PC-9 (cell line): ENCODE measurements at regions not wholly inside any gene's neighbourhood (a gene's known extent, or its start where the extent isn't known, plus 50 kb on each side); places are given as distances from the start of the nearest gene placed in this dataset.

ENCODE experiments used
- BruUV-seq: library from RNA; stranded (reverse); fragments of 400-500 nt; replicated peaks from 2 replicates; lab custom pipeline; 2021; lab: Mats Ljungman, UMichigan
- CTCF ChIA-PET: fragments of 300-600 bp; sonication (Branson Sonifier 250); formaldehyde crosslinking; loops from one replicate; lab custom pipeline; 2022; ENCODE audit warnings: antibody characterized with exemption; lab: Charles Lee
- POLR2A ChIA-PET: fragments of 300-600 bp; sonication (Branson Sonifier 250); formaldehyde crosslinking; loops from one replicate; lab custom pipeline; 2022; ENCODE audit warnings: antibody characterized with exemption; ENCODE audit not compliant: unreplicated experiment; lab: Charles Lee
- DNase-seq, 2 experiments: peaks; one replicate each; pipeline versions ENCODE4 v3.0.0 to v3.0.0-alpha.2; 2015 to 2022; ENCODE audit warnings: mixed read lengths in 1 of 2
- H2AFZ ChIP-seq: fragments of 200-600 bp; sonication (generic); 2 replicates; pipeline ENCODE4 v1.8.1; 2017; ENCODE audit warnings: antibody characterized with exemption
- H3F3A ChIP-seq: fragments of 200-600 bp; sonication (generic); 2 replicates; pipeline ENCODE4 v1.8.1; 2017; ENCODE audit warnings: antibody characterized with exemption, mild to moderate bottlenecking, low read depth; ENCODE audit not compliant: insufficient read depth
- H3K27ac ChIP-seq: fragments of 200-600 bp; sonication (generic); 2 replicates; pipeline ENCODE4 v1.6.1; 2016; ENCODE audit warnings: mixed run types
- H3K27me3 ChIP-seq: fragments of 200-600 bp; sonication (generic); 2 replicates; pipeline ENCODE4 v1.6.1; 2016; ENCODE audit warnings: low read depth, mixed run types; ENCODE audit not compliant: insufficient read depth
- H3K36me3 ChIP-seq: fragments of 200-600 bp; sonication (generic); 2 replicates; pipeline ENCODE4 v1.6.1; 2016; ENCODE audit warnings: low read depth, mixed run types
- H3K4me1 ChIP-seq: fragments of 200-600 bp; sonication (generic); replicated peaks from 2 replicates; pipeline ENCODE4 v1.6.1; 2016; ENCODE audit warnings: mixed run types; ENCODE audit not compliant: insufficient read depth
- H3K4me2 ChIP-seq: fragments of 200-600 bp; sonication (generic); 2 replicates; pipeline ENCODE4 v1.6.1; 2017; ENCODE audit warnings: mixed run types
- H3K4me3 ChIP-seq: fragments of 200-600 bp; sonication (generic); 2 replicates; pipeline ENCODE4 v1.6.1; 2016; ENCODE audit warnings: mixed run types
- H3K79me2 ChIP-seq: fragments of 200-600 bp; sonication (generic); 2 replicates; pipeline ENCODE4 v1.6.1; 2017; ENCODE audit warnings: low read depth, mixed run types
- H3K9me2 ChIP-seq: fragments of 200-600 bp; sonication (generic); 2 replicates; pipeline ENCODE4 v1.8.1; 2017; ENCODE audit warnings: mild to moderate bottlenecking; ENCODE audit not compliant: insufficient read depth
- H3K9me3 ChIP-seq: fragments of 200-600 bp; sonication (generic); 2 replicates; pipeline ENCODE4 v1.8.1; 2016; ENCODE audit warnings: low read depth; ENCODE audit not compliant: insufficient read depth
- H4K20me1 ChIP-seq: fragments of 200-600 bp; sonication (generic); 2 replicates; pipeline ENCODE4 v1.8.1; 2017; ENCODE audit not compliant: insufficient read depth
- EZH2 ChIP-seq: fragments of 200-600 bp; sonication (generic); IDR thresholded peaks from 2 replicates; pipeline ENCODE4 v1.8.0; 2017; ENCODE audit warnings: antibody characterized with exemption, low read depth
- intact Hi-C: fragments of 100-400 bp; cut with micrococcal nuclease; formaldehyde crosslinking; loops from one replicate; pipeline ENCODE4 v1.10.0; 2022; ENCODE audit not compliant: unreplicated experiment
- TF ChIP-seq, protein P1 (sequence below): fragments of 200-600 bp; sonication (generic); conservative IDR thresholded peaks from 2 replicates; pipeline ENCODE4 v1.6.1; 2017; ENCODE audit warnings: mixed run types, antibody characterized with exemption, mild to moderate bottlenecking, moderate library complexity

GRCh38 chr1:212189352-212189738 is 95.9 kb upstream of the PPP2R5A start:
- no peak overlapping the region for H3K4me3 ChIP-seq
- TF ChIP-seq EZH2: no peak
- TF ChIP-seq, protein P1, sequence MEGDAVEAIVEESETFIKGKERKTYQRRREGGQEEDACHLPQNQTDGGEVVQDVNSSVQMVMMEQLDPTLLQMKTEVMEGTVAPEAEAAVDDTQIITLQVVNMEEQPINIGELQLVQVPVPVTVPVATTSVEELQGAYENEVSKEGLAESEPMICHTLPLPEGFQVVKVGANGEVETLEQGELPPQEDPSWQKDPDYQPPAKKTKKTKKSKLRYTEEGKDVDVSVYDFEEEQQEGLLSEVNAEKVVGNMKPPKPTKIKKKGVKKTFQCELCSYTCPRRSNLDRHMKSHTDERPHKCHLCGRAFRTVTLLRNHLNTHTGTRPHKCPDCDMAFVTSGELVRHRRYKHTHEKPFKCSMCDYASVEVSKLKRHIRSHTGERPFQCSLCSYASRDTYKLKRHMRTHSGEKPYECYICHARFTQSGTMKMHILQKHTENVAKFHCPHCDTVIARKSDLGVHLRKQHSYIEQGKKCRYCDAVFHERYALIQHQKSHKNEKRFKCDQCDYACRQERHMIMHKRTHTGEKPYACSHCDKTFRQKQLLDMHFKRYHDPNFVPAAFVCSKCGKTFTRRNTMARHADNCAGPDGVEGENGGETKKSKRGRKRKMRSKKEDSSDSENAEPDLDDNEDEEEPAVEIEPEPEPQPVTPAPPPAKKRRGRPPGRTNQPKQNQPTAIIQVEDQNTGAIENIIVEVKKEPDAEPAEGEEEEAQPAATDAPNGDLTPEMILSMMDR: no peak
- CTCF ChIA-PET: no interaction called here
- H3K27me3 ChIP-seq: no peaks in the 10 kb centered on the region
- intact Hi-C loops: loop anchor here (10.0 kb wide), 1 partner anchor 95 kb away; the partner anchor contains the start of gene PPP2R5A
- no peak overlapping the region for H3K4me2 ChIP-seq
- H4K20me1 ChIP-seq: no peaks in the 10 kb centered on the region
- BruUV-seq: no TSS peak
- H3K4me1 ChIP-seq: no peaks in the 10 kb centered on the region
- no peaks in the 10 kb centered on the region for H3K79me2 ChIP-seq
- H3K9me2 ChIP-seq: no peaks in the 10 kb centered on the region
- H3K36me3 ChIP-seq: no peaks in the 10 kb centered on the region
- H3F3A ChIP-seq: no peaks in the 10 kb centered on the region
- no peak for DNase-seq
- POLR2A ChIA-PET: interaction anchor here (0.6 kb wide), 1 partner anchor 122 kb away, joined by 3 read pairs; no protein-coding TSS in a partner anchor
- no peak overlapping the region for H2AFZ ChIP-seq
- H3K9me3 ChIP-seq: no peaks in the 10 kb centered on the region
- H3K27ac ChIP-seq: no peak overlapping the region

DNA sequence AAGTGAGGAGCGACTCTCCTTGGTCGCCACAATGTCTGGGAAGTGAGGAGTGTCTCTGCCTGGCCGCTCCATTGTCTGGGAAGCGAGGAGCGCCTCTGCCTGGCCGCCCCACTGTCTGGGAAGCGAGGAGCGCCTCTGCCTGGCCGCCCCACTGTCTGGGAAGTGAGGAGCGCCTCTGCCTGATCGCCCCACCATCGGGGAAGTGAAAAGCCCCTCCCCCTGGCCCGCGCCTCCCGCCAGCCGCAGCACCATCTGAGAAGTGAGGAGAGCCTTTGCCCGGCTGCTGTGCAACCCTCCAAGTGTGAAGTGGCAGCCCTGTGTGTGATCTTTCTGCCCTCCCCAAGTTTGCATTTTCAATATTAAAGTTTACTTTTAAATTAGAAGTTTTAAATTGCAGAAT is 95.0 kb upstream of the PPP2R5A start:
- Histone ChIP-seq H2AFZ (no peak overlapping the region), H3K27ac (no peak overlapping the region), H3K4me3 (no peak overlapping the region), H3K9me2 (no peaks in the 10 kb centered on the region), H3K27me3 (no peaks in the 10 kb centered on the region), H3K36me3 (no peaks in the 10 kb centered on the region), H3K4me1 (no peaks in the 10 kb centered on the region), H3K79me2 (no peaks in the 10 kb centered on the region), H3F3A (no peaks in the 10 kb centered on the region), H3K9me3 (no peaks in the 10 kb centered on the region), H3K4me2 (no peak overlapping the region), H4K20me1 (no peaks in the 10 kb centered on the region)
- DNase-seq: no peak
- POLR2A ChIA-PET: no interaction called here
- CTCF ChIA-PET: no interaction called here
- BruUV-seq: no TSS peak
- intact Hi-C loops: no loop called here
- TF ChIP-seq, protein P1: no peak
- TF ChIP-seq EZH2: no peak

DNA sequence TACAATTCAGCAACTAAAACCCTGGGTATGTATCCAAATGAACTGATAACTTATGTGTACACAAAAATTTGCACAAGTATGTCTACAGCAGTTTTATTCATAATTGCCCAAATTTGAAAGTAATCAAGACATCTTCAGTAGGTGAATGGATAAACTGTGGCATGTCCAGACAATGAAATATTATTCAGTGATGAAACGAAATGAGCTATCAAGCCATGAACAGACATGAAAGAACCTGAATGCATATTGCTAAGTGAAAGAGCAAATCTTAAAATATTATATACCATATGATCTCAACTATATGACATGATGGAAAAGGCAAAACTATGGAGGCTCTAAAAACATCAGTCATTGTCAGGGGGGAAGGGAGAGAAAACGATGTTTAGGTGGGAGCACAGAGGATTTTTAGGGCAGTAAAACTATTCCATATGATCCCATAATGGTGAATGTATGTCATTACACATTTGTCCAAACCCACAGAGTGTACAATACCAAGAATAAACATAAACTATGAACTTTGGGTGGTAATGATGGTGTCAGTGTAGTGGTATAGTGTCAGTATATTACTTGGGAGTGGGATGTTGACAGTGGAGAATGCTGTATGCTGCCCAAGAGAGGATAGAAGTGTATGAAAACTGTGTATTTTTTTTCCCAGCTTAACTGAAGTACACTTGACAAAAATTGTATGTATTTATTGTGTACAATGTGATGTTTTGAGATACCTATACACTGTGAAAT is 92.8 kb upstream of the PPP2R5A start:
- Histone ChIP-seq H3K36me3 (no peaks in the 10 kb centered on the region), H2AFZ (no peak overlapping the region), H3K4me2 (no peak overlapping the region), H3K27ac (no peak overlapping the region), H3K9me2 (no peaks in the 10 kb centered on the region), H3K4me1 (no peaks in the 10 kb centered on the region), H3K79me2 (no peaks in the 10 kb centered on the region), H3K9me3 (no peaks in the 10 kb centered on the region), H3F3A (no peaks in the 10 kb centered on the region), H4K20me1 (no peaks in the 10 kb centered on the region), H3K27me3 (no peaks in the 10 kb centered on the region), H3K4me3 (no peak overlapping the region)
- no peak for DNase-seq
- ChIA-PET CTCF (no interaction called here), POLR2A (no interaction called here)
- BruUV-seq: no TSS peak
- TF ChIP-seq, protein P1: no peak
- no peak for TF ChIP-seq EZH2
- intact Hi-C loops: no loop called here
